ENCODE measurements at regions not wholly inside any gene's neighbourhood (a gene's known extent, or its start where the extent isn't known, plus 50 kb on each side); places are given as distances from the start of the nearest gene placed in this dataset.

- no CpG with 5 or more reads among the region's 2 CpGs for WGBS, 2 experiments (ENCODE audit: extremely low coverage in 2 of 2, insufficient read length in 1 of 2)
- no peak overlapping the region for H4K5ac ChIP-seq (ENCODE audit: low read depth, low read length)
- ATAC-seq (ENCODE audit: low read depth): no peak
- H3K4me2 ChIP-seq (ENCODE audit: low read depth, low read length): no peak overlapping the region
- H3K4me1 ChIP-seq (ENCODE audit: control insufficient read depth, insufficient read depth, low read length): no peaks in the 10 kb centered on the region
- H3K9me1 ChIP-seq (ENCODE audit: insufficient read depth, low read length): no peaks in the 10 kb centered on the region
- in situ Hi-C loops (cut with MboI; ENCODE audit: low sequenced_read_pairs) (no loop called here), intact Hi-C loops (cut with micrococcal nuclease) (no loop called here), dilution Hi-C loops (cut with HindIII; ENCODE audit: low sequenced_read_pairs, unreplicated experiment) (no loop called here)
- no peak overlapping the region for H3K23ac ChIP-seq (ENCODE audit: low read depth, low read length)
- no TSS peak for BruUV-seq (replicated peaks)
- H2BK120ac ChIP-seq (ENCODE audit: low read depth, low read length): no peak overlapping the region
- H3K9me3 ChIP-seq (ENCODE audit: control insufficient read depth, insufficient read depth, low read length): no peaks in the 10 kb centered on the region
- H3K14ac ChIP-seq (replicated peaks; ENCODE audit: low read depth, low read length): no peak overlapping the region
- H4K8ac ChIP-seq (ENCODE audit: low read depth in 2 of 2, low read length in 2 of 2): no peak overlapping the region
- H2AK9ac ChIP-seq (replicated peaks; ENCODE audit: low read depth, low read length, poor library complexity): no peak overlapping the region
- H2AK5ac ChIP-seq (ENCODE audit: low read depth, low read length): no peak overlapping the region
- H3K4ac ChIP-seq (ENCODE audit: low read depth, low read length): no peak overlapping the region
- H2BK5ac ChIP-seq (ENCODE audit: low read depth, low read length, poor library complexity, severe bottlenecking): no peak overlapping the region
- no peak overlapping the region for H3K27ac ChIP-seq (ENCODE audit: insufficient read depth, low read length)
- TF ChIP-seq RAD21 (IDR thresholded peaks at IDR 0.05; ENCODE audit: low read length) (no peak), MAFK (IDR thresholded peaks at IDR 0.05; ENCODE audit: low read depth, low read length) (no peak), FOS (IDR thresholded peaks at IDR 0.05; ENCODE audit: low read depth, low read length) (no peak), RFX5 (IDR thresholded peaks at IDR 0.05; ENCODE audit: low read depth, low read length) (no peak), MAZ (IDR thresholded peaks at IDR 0.05; ENCODE audit: borderline replicate concordance, low read depth, low read length) (no peak), CEBPB (IDR thresholded peaks at IDR 0.05; ENCODE audit: low read depth, low read length) (no peak), RCOR1 (IDR thresholded peaks at IDR 0.05; ENCODE audit: insufficient replicate concordance, low read length) (no peak), SMC3 (IDR thresholded peaks at IDR 0.05; ENCODE audit: low read depth, low read length) (no peak), CHD1 (IDR thresholded peaks at IDR 0.05; ENCODE audit: low read depth, low read length) (no peak), POLR2A (IDR thresholded peaks at IDR 0.05; ENCODE audit: low read depth, low read length) (no peak), BHLHE40 (IDR thresholded peaks at IDR 0.05; ENCODE audit: low read depth, low read length) (no peak), MXI1 (IDR thresholded peaks at IDR 0.05; ENCODE audit: borderline replicate concordance, low read depth, low read length) (no peak), NFE2L2 (IDR thresholded peaks at IDR 0.05; ENCODE audit: low read depth, low read length) (no peak)
- TF ChIP-seq, protein P1, sequence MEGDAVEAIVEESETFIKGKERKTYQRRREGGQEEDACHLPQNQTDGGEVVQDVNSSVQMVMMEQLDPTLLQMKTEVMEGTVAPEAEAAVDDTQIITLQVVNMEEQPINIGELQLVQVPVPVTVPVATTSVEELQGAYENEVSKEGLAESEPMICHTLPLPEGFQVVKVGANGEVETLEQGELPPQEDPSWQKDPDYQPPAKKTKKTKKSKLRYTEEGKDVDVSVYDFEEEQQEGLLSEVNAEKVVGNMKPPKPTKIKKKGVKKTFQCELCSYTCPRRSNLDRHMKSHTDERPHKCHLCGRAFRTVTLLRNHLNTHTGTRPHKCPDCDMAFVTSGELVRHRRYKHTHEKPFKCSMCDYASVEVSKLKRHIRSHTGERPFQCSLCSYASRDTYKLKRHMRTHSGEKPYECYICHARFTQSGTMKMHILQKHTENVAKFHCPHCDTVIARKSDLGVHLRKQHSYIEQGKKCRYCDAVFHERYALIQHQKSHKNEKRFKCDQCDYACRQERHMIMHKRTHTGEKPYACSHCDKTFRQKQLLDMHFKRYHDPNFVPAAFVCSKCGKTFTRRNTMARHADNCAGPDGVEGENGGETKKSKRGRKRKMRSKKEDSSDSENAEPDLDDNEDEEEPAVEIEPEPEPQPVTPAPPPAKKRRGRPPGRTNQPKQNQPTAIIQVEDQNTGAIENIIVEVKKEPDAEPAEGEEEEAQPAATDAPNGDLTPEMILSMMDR (conservative IDR thresholded peaks at IDR 0.05; ENCODE audit: low read depth, low read length): no peak
- TF ChIP-seq, protein P2, sequence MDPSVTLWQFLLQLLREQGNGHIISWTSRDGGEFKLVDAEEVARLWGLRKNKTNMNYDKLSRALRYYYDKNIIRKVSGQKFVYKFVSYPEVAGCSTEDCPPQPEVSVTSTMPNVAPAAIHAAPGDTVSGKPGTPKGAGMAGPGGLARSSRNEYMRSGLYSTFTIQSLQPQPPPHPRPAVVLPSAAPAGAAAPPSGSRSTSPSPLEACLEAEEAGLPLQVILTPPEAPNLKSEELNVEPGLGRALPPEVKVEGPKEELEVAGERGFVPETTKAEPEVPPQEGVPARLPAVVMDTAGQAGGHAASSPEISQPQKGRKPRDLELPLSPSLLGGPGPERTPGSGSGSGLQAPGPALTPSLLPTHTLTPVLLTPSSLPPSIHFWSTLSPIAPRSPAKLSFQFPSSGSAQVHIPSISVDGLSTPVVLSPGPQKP (IDR thresholded peaks at IDR 0.05; ENCODE audit: borderline replicate concordance, low read depth, low read length): no peak
- TF ChIP-seq, protein P3, sequence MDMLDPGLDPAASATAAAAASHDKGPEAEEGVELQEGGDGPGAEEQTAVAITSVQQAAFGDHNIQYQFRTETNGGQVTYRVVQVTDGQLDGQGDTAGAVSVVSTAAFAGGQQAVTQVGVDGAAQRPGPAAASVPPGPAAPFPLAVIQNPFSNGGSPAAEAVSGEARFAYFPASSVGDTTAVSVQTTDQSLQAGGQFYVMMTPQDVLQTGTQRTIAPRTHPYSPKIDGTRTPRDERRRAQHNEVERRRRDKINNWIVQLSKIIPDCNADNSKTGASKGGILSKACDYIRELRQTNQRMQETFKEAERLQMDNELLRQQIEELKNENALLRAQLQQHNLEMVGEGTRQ (IDR thresholded peaks at IDR 0.05; ENCODE audit: low read depth, low read length): no peak
- no peaks in the 10 kb centered on the region for H3K79me1 ChIP-seq (ENCODE audit: low read depth in 1 of 2, low read length in 2 of 2)
- H3K4me3 ChIP-seq (ENCODE audit: insufficient read depth, low read depth, low read length): no peak overlapping the region
- H3K56ac ChIP-seq (ENCODE audit: extremely low read depth, insufficient read depth, low read length): no peak overlapping the region
- POLR2A ChIA-PET (ENCODE audit: unreplicated experiment): no interaction called here
- DNase-seq: no peak
- CTCF ChIA-PET: no interaction called here
- no peak overlapping the region for H4K91ac ChIP-seq (ENCODE audit: insufficient read depth, low read depth, low read length)
- H2AFZ ChIP-seq (replicated peaks; ENCODE audit: low read length, poor library complexity): no peak overlapping the region
- H2BK20ac ChIP-seq (ENCODE audit: low read depth, low read length): no peak overlapping the region
- H3K18ac ChIP-seq (ENCODE audit: low read depth, low read length): no peak overlapping the region
- no peak overlapping the region for H2BK15ac ChIP-seq (ENCODE audit: low read depth, low read length)
- no peaks in the 10 kb centered on the region for H4K20me1 ChIP-seq (ENCODE audit: insufficient read depth, low read length)
- H3K27me3 ChIP-seq (ENCODE audit: control insufficient read depth, insufficient read depth, low read length): no peaks in the 10 kb centered on the region; the same call in 1 of the 2 replicates
- H3K9ac ChIP-seq (ENCODE audit: low read depth, low read length): no peak overlapping the region
- no peaks in the 10 kb centered on the region for H3K36me3 ChIP-seq (ENCODE audit: control insufficient read depth, insufficient read depth, low read length)
These were observed 55.0 kb upstream of the SPP1 start for GRCh38 chr4:87920478-87920877.

Data from IMR-90 (cell line).